ENCODE measurements at regions not wholly inside any gene's neighbourhood (a gene's known extent, or its start where the extent isn't known, plus 50 kb on each side); places are given as distances from the start of the nearest gene placed in this dataset.

GRCh38 chr13:80072231-80072630 lies 268.7 kb downstream of the SPRY2 start:
- intact Hi-C loops (cut with micrococcal nuclease): no loop called here
- Histone ChIP-seq H3K4me3 (replicated peaks in 1 of 2; ENCODE audit: low read depth in 1 of 2, low read length in 2 of 2) (no peak overlapping the region), H2AFZ (ENCODE audit: low read depth, low read length, poor library complexity, severe bottlenecking) (no peak overlapping the region), H3K9me3 (ENCODE audit: control insufficient read depth in 1 of 2, insufficient read depth in 1 of 2, low read depth in 1 of 2, low read length in 2 of 2) (0 out of 4 replicates have a peak, but pooled peaks cover 0 to 4% of the 10 kb centered on the region in 2 experiments), H3K4me2 (ENCODE audit: low read length) (no peak overlapping the region), H3K36me3 (ENCODE audit: control insufficient read depth in 1 of 2, insufficient read depth in 2 of 2, low read length in 2 of 2) (no peaks in the 10 kb centered on the region), H3K27me3 (ENCODE audit: insufficient read depth, low read length) (no peaks in the 10 kb centered on the region), H4K20me1 (ENCODE audit: insufficient read depth) (no peaks in the 10 kb centered on the region), H3K9ac (ENCODE audit: low read length) (no peak overlapping the region), H3K27ac (ENCODE audit: low read depth, low read length) (no peak overlapping the region), H3K9me2 (ENCODE audit: insufficient read depth) (no peaks in the 10 kb centered on the region), H3K79me2 (ENCODE audit: insufficient read depth, low read length) (no peaks in the 10 kb centered on the region), H3K4me1 (ENCODE audit: control insufficient read depth in 1 of 2, insufficient read depth in 2 of 2, low read length in 2 of 2) (no peaks in the 10 kb centered on the region)
- ChIA-PET CTCF (no interaction called here), POLR2A (no interaction called here), RAD21 (ENCODE audit: low non-redundant PET in 1 of 2, low total read pairs in 2 of 2, uncharacterized antibody in 2 of 2, unreplicated experiment in 2 of 2) (no interaction called here)
- TF ChIP-seq ATF3 (IDR thresholded peaks at IDR 0.05) (no peak), SRF (IDR thresholded peaks at IDR 0.05; ENCODE audit: low read depth) (no peak), CEBPB (IDR thresholded peaks at IDR 0.05; ENCODE audit: low read depth) (no peak), POLR2A (IDR thresholded peaks at IDR 0.05; ENCODE audit: borderline replicate concordance, extremely low read depth, insufficient read depth, insufficient read length) (no peak), TCF7L2 (IDR thresholded peaks at IDR 0.05; ENCODE audit: borderline replicate concordance, extremely low read depth, insufficient read depth, insufficient read length) (no peak), SIN3A (IDR thresholded peaks at IDR 0.05; ENCODE audit: low read depth) (no peak), SP1 (IDR thresholded peaks at IDR 0.05; ENCODE audit: low read depth) (no peak), POLR2AphosphoS5 (IDR thresholded peaks at IDR 0.05; ENCODE audit: low read depth, low read length) (no peak)
- DNase-seq (ENCODE audit: low read depth, low spot score) (no peak), ATAC-seq (no peak)
- no TSS peak for BruUV-seq (replicated peaks)

GRCh38 chr13:80070024-80070703 lies 270.8 kb downstream of the SPRY2 start:
- no peaks in the 10 kb centered on the region for H3K27me3 ChIP-seq (ENCODE audit: insufficient read depth, low read length)
- ATAC-seq (no peak), DNase-seq (ENCODE audit: low read depth, low spot score) (no peak)
- BruUV-seq (replicated peaks): no TSS peak
- H4K20me1 ChIP-seq (ENCODE audit: insufficient read depth): no peaks in the 10 kb centered on the region
- 0 out of 4 replicates have a peak, but pooled peaks cover 0 to 4% of the 10 kb centered on the region in 2 experiments for H3K9me3 ChIP-seq (ENCODE audit: control insufficient read depth in 1 of 2, insufficient read depth in 1 of 2, low read depth in 1 of 2, low read length in 2 of 2)
- no peak overlapping the region for H3K4me2 ChIP-seq (ENCODE audit: low read length)
- H3K4me1 ChIP-seq (ENCODE audit: control insufficient read depth in 1 of 2, insufficient read depth in 2 of 2, low read length in 2 of 2): no peaks in the 10 kb centered on the region
- H3K9ac ChIP-seq (ENCODE audit: low read length): no peak overlapping the region
- no peak overlapping the region for H2AFZ ChIP-seq (ENCODE audit: low read depth, low read length, poor library complexity, severe bottlenecking)
- H3K79me2 ChIP-seq (ENCODE audit: insufficient read depth, low read length): no peaks in the 10 kb centered on the region
- ChIA-PET CTCF (no interaction called here), RAD21 (ENCODE audit: low non-redundant PET in 1 of 2, low total read pairs in 2 of 2, uncharacterized antibody in 2 of 2, unreplicated experiment in 2 of 2) (no interaction called here), POLR2A (no interaction called here)
- no peak overlapping the region for H3K27ac ChIP-seq (ENCODE audit: low read depth, low read length)
- intact Hi-C loops (cut with micrococcal nuclease): no loop called here
- H3K36me3 ChIP-seq (ENCODE audit: control insufficient read depth in 1 of 2, insufficient read depth in 2 of 2, low read length in 2 of 2): no peaks in the 10 kb centered on the region
- H3K9me2 ChIP-seq (ENCODE audit: insufficient read depth): no peaks in the 10 kb centered on the region
- H3K4me3 ChIP-seq (replicated peaks in 1 of 2; ENCODE audit: low read depth in 1 of 2, low read length in 2 of 2): no peak overlapping the region
- TF ChIP-seq CTCF (IDR thresholded peaks at IDR 0.05 in 2 of 3, conservative IDR thresholded peaks at IDR 0.05 in 1 of 3; ENCODE audit: borderline replicate concordance in 1 of 3, insufficient read depth in 1 of 3, low read depth in 2 of 3, low read length in 2 of 3) (no peak), ELF1 (IDR thresholded peaks at IDR 0.05; ENCODE audit: borderline replicate concordance, low read depth) (no peak), ATF3 (IDR thresholded peaks at IDR 0.05) (no peak), YY1 (IDR thresholded peaks at IDR 0.05; ENCODE audit: extremely low read depth, insufficient replicate concordance, low read depth, low read length) (no peak), CBX3 (IDR thresholded peaks at IDR 0.05; ENCODE audit: low read depth) (no peak), CEBPB (IDR thresholded peaks at IDR 0.05; ENCODE audit: low read depth) (no peak), EZH2 (IDR thresholded peaks at IDR 0.05) (no peak), SIN3A (IDR thresholded peaks at IDR 0.05; ENCODE audit: low read depth) (no peak), ZFX (IDR thresholded peaks at IDR 0.05) (no peak), JUND (IDR thresholded peaks at IDR 0.05) (no peak), MAX (IDR thresholded peaks at IDR 0.05) (no peak), ZNF274 (IDR thresholded peaks at IDR 0.05; ENCODE audit: low read depth, low read length) (no peak)
